ENCODE measurements at regions not wholly inside any gene's neighbourhood (a gene's known extent, or its start where the extent isn't known, plus 50 kb on each side); places are given as distances from the start of the nearest gene placed in this dataset.

- H3K4me3 ChIP-seq = no peak overlapping the region
- peak in 1 of 4 donors; percentile 42 for ATAC-seq
Observed at GRCh38 chr3:148605521-148605920, 92.2 kb upstream of the AGTR1 start.

GRCh38 chr3:148606979-148607378, 90.7 kb upstream of the AGTR1 start:
- no peaks in the 10 kb centered on the region for H3K36me3 ChIP-seq (ENCODE audit: insufficient read depth in 1 of 2, low read depth in 1 of 2)
- H3K27ac ChIP-seq = no peak overlapping the region
- H3K27me3 ChIP-seq (ENCODE audit: insufficient read depth in 3 of 3, low read length in 2 of 3) = no peaks in the 10 kb centered on the region
- no peak overlapping the region for H3K4me3 ChIP-seq
- H3K9me3 ChIP-seq = no peaks in the 10 kb centered on the region
- TF ChIP-seq CTCF (IDR thresholded peaks at IDR 0.05) = no peak
- ATAC-seq (peak in 2 of 4 donors; percentile 27 to 65), DNase-seq (no peak)
- intact Hi-C loops (cut with DNase I) = no loop called here
- H3K4me1 ChIP-seq = no peaks in the 10 kb centered on the region

More at GRCh38 chr3:148605521-148605920, 92.2 kb upstream of the AGTR1 start:
- intact Hi-C loops (cut with DNase I) = no loop called here
- no peaks in the 10 kb centered on the region for H3K4me1 ChIP-seq
- H3K27ac ChIP-seq = no peak overlapping the region
- TF ChIP-seq CTCF (IDR thresholded peaks at IDR 0.05) = no peak
- no peaks in the 10 kb centered on the region for H3K27me3 ChIP-seq (ENCODE audit: insufficient read depth in 3 of 3, low read length in 2 of 3)
- H3K9me3 ChIP-seq = no peaks in the 10 kb centered on the region
- no peak for DNase-seq
- H3K36me3 ChIP-seq (ENCODE audit: insufficient read depth in 1 of 2, low read depth in 1 of 2) = no peaks in the 10 kb centered on the region

DNA sequence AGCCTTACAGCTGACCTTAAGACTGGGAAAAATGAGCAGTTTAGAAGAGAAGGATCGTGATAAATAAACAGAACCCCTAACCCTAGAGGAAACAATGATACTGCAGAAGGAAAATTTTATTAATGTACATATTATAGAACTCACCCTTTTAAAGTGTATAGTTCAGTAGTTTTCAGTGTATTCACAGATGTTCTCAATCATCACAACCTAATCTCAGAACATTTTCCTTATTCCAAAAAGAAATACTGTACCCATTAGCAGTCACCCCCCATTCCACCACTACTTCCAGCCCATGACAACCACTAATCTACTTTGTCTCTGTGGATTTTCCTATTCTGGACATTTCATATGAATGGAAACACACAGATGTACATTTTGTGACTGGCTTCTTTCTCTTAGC, 90.2 kb upstream of the AGTR1 start:
- no peaks in the 10 kb centered on the region for H3K9me3 ChIP-seq
- H3K36me3 ChIP-seq (ENCODE audit: insufficient read depth in 1 of 2, low read depth in 1 of 2) = no peaks in the 10 kb centered on the region
- DNase-seq (no peak), ATAC-seq (no peak)
- intact Hi-C loops (cut with DNase I) = no loop called here
- TF ChIP-seq CTCF (IDR thresholded peaks at IDR 0.05) = no peak
- H3K27ac ChIP-seq = no peak overlapping the region
- WGBS, 3 donors = 74 to 95% (median 81%) methylated on average over 1 of the region's 1 CpG
- no peaks in the 10 kb centered on the region for H3K27me3 ChIP-seq (ENCODE audit: insufficient read depth in 3 of 3, low read length in 2 of 3)
- no peak overlapping the region for H3K4me3 ChIP-seq
- H3K4me1 ChIP-seq = no peaks in the 10 kb centered on the region

DNA sequence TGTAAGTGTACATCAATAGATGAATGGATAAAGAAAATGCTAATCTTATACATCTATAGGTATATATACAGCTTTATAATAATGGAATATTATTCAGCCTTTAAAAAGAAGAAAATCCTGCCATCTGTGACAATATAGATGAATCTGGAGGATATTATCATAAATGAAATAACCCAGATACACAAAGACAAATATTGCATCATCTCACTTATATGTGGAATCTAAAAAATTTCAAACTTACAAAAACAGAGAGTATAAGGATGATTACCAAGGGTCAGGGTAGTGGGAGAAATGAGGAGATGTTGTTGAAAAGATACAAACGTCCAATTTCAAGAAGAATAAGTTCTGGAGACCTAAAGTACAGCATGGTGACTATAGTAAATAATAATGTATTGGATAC, 85.4 kb upstream of the AGTR1 start:
- Histone ChIP-seq H3K4me1 (no peaks in the 10 kb centered on the region), H3K4me3 (no peak overlapping the region), H3K36me3 (ENCODE audit: insufficient read depth in 1 of 2, low read depth in 1 of 2) (no peaks in the 10 kb centered on the region), H3K27ac (no peak overlapping the region), H3K27me3 (ENCODE audit: insufficient read depth in 3 of 3, low read length in 2 of 3) (no peaks in the 10 kb centered on the region), H3K9me3 (no peaks in the 10 kb centered on the region)
- intact Hi-C loops (cut with DNase I) = no loop called here
- no peak for TF ChIP-seq CTCF (IDR thresholded peaks at IDR 0.05)
- no peak for ATAC-seq
- no peak for DNase-seq
- WGBS, 3 donors = 41 to 58% (median 54%) methylated on average over 1 of the region's 1 CpG

GRCh38 chr3:148615382-148615781, 82.3 kb upstream of the AGTR1 start:
- H3K27me3 ChIP-seq (ENCODE audit: insufficient read depth in 3 of 3, low read length in 2 of 3) = no peaks in the 10 kb centered on the region
- 86 to 93% (median 89%) methylated on average over 3 of the region's 3 CpGs for WGBS, 3 donors
- ATAC-seq = no peak
- H3K36me3 ChIP-seq (ENCODE audit: insufficient read depth in 1 of 2, low read depth in 1 of 2) = no peaks in the 10 kb centered on the region
- TF ChIP-seq CTCF (IDR thresholded peaks at IDR 0.05) = no peak
- no peaks in the 10 kb centered on the region for H3K9me3 ChIP-seq
- intact Hi-C loops (cut with DNase I) = no loop called here
- H3K4me1 ChIP-seq = no peaks in the 10 kb centered on the region
- H3K4me3 ChIP-seq = no peak overlapping the region
- no peak overlapping the region for H3K27ac ChIP-seq
- DNase-seq = no peak
